Mesothelial cell of epicardium (in vitro differentiated cells): ENCODE measurements at regions not wholly inside any gene's neighbourhood (a gene's known extent, or its start where the extent isn't known, plus 50 kb on each side); places are given as distances from the start of the nearest gene placed in this dataset.

Source experiments
- DNase-seq, 2 experiments: peaks; one replicate each; pipeline ENCODE4 v3.0.0; 2021; ENCODE audit warnings: low spot score in 2 of 2; ENCODE audit not compliant: unreplicated experiment in 2 of 2
- H3K27ac Mint-ChIP-seq: 2 replicates; pipeline ENCODE4 v1.8.0; 2021; ENCODE audit warnings: mixed read lengths
- H3K27me3 Mint-ChIP-seq: 2 replicates; pipeline ENCODE4 v1.8.0; 2021; ENCODE audit warnings: low read depth, mixed read lengths
- H3K36me3 Mint-ChIP-seq: 2 replicates; pipeline ENCODE4 v1.8.0; 2021; ENCODE audit warnings: mixed read lengths
- H3K4me1 Mint-ChIP-seq: 2 replicates; pipeline ENCODE4 v1.8.0; 2021; ENCODE audit warnings: mixed read lengths
- H3K4me3 Mint-ChIP-seq: 2 replicates; pipeline ENCODE4 v1.8.0; 2021; ENCODE audit warnings: mild to moderate bottlenecking, moderate library complexity, mixed read lengths
- H3K9me3 Mint-ChIP-seq: 2 replicates; pipeline ENCODE4 v1.8.0; 2021; ENCODE audit warnings: mixed read lengths
- CTCF ChIP-seq: fragments of 200-600 bp; sonication (generic); IDR thresholded peaks from one replicate; pipeline ENCODE4 v1.5.0; 2021; ENCODE audit warnings: antibody characterized with exemption; ENCODE audit not compliant: unreplicated experiment

- Mint-ChIP-seq H3K27me3 (no peaks in the 10 kb centered on the region), H3K27ac (no peak overlapping the region), H3K9me3 (peaks cover 9% of the 10 kb centered on the region), H3K4me3 (no peak overlapping the region), H3K4me1 (no peaks in the 10 kb centered on the region), H3K36me3 (no peaks in the 10 kb centered on the region)
- TF ChIP-seq CTCF: no peak
- DNase-seq: no peak
Observed at GRCh38 chr12:28622406-28622805, 432.1 kb downstream of the CCDC91 start.

- Mint-ChIP-seq H3K9me3 (peaks cover 3% of the 10 kb centered on the region), H3K4me3 (no peak overlapping the region), H3K4me1 (peaks cover 5% of the 10 kb centered on the region), H3K36me3 (no peaks in the 10 kb centered on the region), H3K27ac (no peak overlapping the region), H3K27me3 (no peaks in the 10 kb centered on the region)
- no peak for TF ChIP-seq CTCF
- no peak for DNase-seq
Observed at GRCh38 chr12:28626504-28626903, 436.2 kb downstream of the CCDC91 start.

- Mint-ChIP-seq H3K4me1 (peaks cover 10% of the 10 kb centered on the region), H3K36me3 (no peaks in the 10 kb centered on the region), H3K27me3 (no peaks in the 10 kb centered on the region), H3K27ac (no peak overlapping the region), H3K9me3 (no peaks in the 10 kb centered on the region), H3K4me3 (no peak overlapping the region)
- DNase-seq: no peak
- no peak for TF ChIP-seq CTCF
Observed at GRCh38 chr12:28629691-28630090, 439.4 kb downstream of the CCDC91 start.

GRCh38 chr12:28631831-28632230, 441.6 kb downstream of the CCDC91 start:
- no peak for DNase-seq
- Mint-ChIP-seq H3K4me3 (no peak overlapping the region), H3K9me3 (no peaks in the 10 kb centered on the region), H3K27ac (no peak overlapping the region), H3K36me3 (no peaks in the 10 kb centered on the region), H3K27me3 (no peaks in the 10 kb centered on the region), H3K4me1 (peaks cover 10% of the 10 kb centered on the region)
- TF ChIP-seq CTCF: no peak

GRCh38 chr12:28640519-28640918, 450.3 kb downstream of the CCDC91 start:
- Mint-ChIP-seq H3K27me3 (peaks cover 5% of the 10 kb centered on the region), H3K4me1 (no peaks in the 10 kb centered on the region)

More at GRCh38 chr12:28640519-28640918, 450.3 kb downstream of the CCDC91 start:
- Mint-ChIP-seq H3K36me3 (no peaks in the 10 kb centered on the region), H3K4me3 (no peak overlapping the region), H3K27ac (no peak overlapping the region), H3K9me3 (peaks cover 6% of the 10 kb centered on the region)
- no peak for DNase-seq
- no peak for TF ChIP-seq CTCF
